ENCODE measurements at regions not wholly inside any gene's neighbourhood (a gene's known extent, or its start where the extent isn't known, plus 50 kb on each side); places are given as distances from the start of the nearest gene placed in this dataset.

DNA sequence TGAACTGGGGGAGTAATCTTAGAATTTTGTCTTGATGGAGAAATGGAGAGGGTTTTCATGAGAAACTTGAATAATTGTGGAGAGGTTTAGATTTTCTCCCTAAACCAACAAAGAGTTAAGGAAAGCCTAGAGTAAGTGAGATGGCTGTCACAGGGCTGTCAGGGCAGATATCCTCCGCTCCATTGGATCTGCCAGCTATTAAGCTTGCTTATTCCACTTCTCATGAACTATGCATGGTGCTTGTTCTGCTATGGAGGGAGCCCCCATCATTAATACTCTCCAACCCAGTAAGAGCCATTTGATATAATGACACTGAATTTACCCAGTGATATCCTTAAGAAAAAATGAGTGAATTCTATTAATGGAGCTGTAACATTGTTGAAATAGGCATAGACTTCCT, 342.8 kb upstream of the MTNR1B start:
- no peak overlapping the region for H3K4me2 ChIP-seq (ENCODE audit: insufficient read depth, insufficient read length, low read length)
- H3K27ac Mint-ChIP-seq: no peak overlapping the region
- no peak overlapping the region for H3K14ac ChIP-seq (ENCODE audit: insufficient read depth, low read length)
- no peak overlapping the region for H3K4me3 Mint-ChIP-seq
- H2BK20ac ChIP-seq (ENCODE audit: low read depth, low read length, poor library complexity, severe bottlenecking): no peak overlapping the region
- no peak overlapping the region for H4K5ac ChIP-seq (ENCODE audit: insufficient read length, low read depth, low read length)
- no peak overlapping the region for H3K9ac ChIP-seq (ENCODE audit: extremely low read depth, insufficient read length, low read length)
- H3K56ac ChIP-seq (ENCODE audit: insufficient read length, low read depth, low read length): no peak overlapping the region
- no peak overlapping the region for H3K18ac ChIP-seq (ENCODE audit: insufficient read length, low read depth, low read length)
- no peaks in the 10 kb centered on the region for H4K20me1 ChIP-seq (ENCODE audit: control insufficient read depth, insufficient read depth, insufficient read length)
- no CpG with 5 or more reads among the region's 1 CpG for WGBS (ENCODE audit: extremely low coverage, insufficient read length, low lambda C conversion rate)
- H3K36me3 Mint-ChIP-seq (ENCODE audit: insufficient read depth in 1 of 3, low read depth in 3 of 3): no peaks in the 10 kb centered on the region
- H2AFZ ChIP-seq (ENCODE audit: low read length): no peak overlapping the region
- TF ChIP-seq, protein P1, sequence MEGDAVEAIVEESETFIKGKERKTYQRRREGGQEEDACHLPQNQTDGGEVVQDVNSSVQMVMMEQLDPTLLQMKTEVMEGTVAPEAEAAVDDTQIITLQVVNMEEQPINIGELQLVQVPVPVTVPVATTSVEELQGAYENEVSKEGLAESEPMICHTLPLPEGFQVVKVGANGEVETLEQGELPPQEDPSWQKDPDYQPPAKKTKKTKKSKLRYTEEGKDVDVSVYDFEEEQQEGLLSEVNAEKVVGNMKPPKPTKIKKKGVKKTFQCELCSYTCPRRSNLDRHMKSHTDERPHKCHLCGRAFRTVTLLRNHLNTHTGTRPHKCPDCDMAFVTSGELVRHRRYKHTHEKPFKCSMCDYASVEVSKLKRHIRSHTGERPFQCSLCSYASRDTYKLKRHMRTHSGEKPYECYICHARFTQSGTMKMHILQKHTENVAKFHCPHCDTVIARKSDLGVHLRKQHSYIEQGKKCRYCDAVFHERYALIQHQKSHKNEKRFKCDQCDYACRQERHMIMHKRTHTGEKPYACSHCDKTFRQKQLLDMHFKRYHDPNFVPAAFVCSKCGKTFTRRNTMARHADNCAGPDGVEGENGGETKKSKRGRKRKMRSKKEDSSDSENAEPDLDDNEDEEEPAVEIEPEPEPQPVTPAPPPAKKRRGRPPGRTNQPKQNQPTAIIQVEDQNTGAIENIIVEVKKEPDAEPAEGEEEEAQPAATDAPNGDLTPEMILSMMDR (conservative IDR thresholded peaks at IDR 0.05): no peak
- H2AK5ac ChIP-seq (ENCODE audit: insufficient read length, low read length): no peak overlapping the region
- no peaks in the 10 kb centered on the region for H3K79me2 ChIP-seq (ENCODE audit: insufficient read depth, low read length)
- no peak for DNase-seq
- H3K4me1 ChIP-seq (ENCODE audit: insufficient read depth, low read length): no peaks in the 10 kb centered on the region
- no peaks in the 10 kb centered on the region for H3K9me3 Mint-ChIP-seq
- no peak overlapping the region for H3T11ph ChIP-seq (ENCODE audit: low read length)
- H2BK120ac ChIP-seq (ENCODE audit: low read depth, low read length, poor library complexity, severe bottlenecking): no peak overlapping the region
- H3K9me3 ChIP-seq (ENCODE audit: control insufficient read depth, low read depth, low read length): no peaks in the 10 kb centered on the region
- no peaks in the 10 kb centered on the region for H3K27me3 ChIP-seq (ENCODE audit: insufficient read depth, low read length)
- no peak overlapping the region for H2BK15ac ChIP-seq (ENCODE audit: low read depth, low read length)
- H4K91ac ChIP-seq (ENCODE audit: insufficient read length, low read depth, low read length): no peak overlapping the region
- H3K4me1 Mint-ChIP-seq: peaks cover 8 to 9% of the 10 kb centered on the region in 2 experiments
- no peak overlapping the region for H2BK12ac ChIP-seq (ENCODE audit: insufficient read length, low read depth, low read length)
- no peak overlapping the region for H3K23ac ChIP-seq (ENCODE audit: insufficient read length, low read depth, low read length)
- H4K8ac ChIP-seq (replicated peaks; ENCODE audit: insufficient read length, low read depth, low read length): no peak overlapping the region
- no peaks in the 10 kb centered on the region for H3K23me2 ChIP-seq (ENCODE audit: insufficient read length, low read depth, low read length, poor library complexity, severe bottlenecking)
- H3K4ac ChIP-seq (ENCODE audit: low read depth, low read length): no peak overlapping the region
- no peaks in the 10 kb centered on the region for H3K27me3 Mint-ChIP-seq (ENCODE audit: low read depth)
- no peak overlapping the region for H2BK5ac ChIP-seq (ENCODE audit: insufficient read length, low read length)
- H3K79me1 ChIP-seq (ENCODE audit: insufficient read depth, low read depth, low read length, poor library complexity, severe bottlenecking): no peaks in the 10 kb centered on the region
- H3K27ac ChIP-seq (ENCODE audit: insufficient read length, low read depth, low read length): no peak overlapping the region
